Activated CD8-positive, alpha-beta memory T cell treated with anti-CD3 and anti-CD28 coated beads for 24 hours (primary cell): ENCODE measurements at regions not wholly inside any gene's neighbourhood (a gene's known extent, or its start where the extent isn't known, plus 50 kb on each side); places are given as distances from the start of the nearest gene placed in this dataset.

Experiments used
- DNase-seq: peaks from one replicate; pipeline ENCODE4 v3.0.0-alpha.2; 2020

DNA sequence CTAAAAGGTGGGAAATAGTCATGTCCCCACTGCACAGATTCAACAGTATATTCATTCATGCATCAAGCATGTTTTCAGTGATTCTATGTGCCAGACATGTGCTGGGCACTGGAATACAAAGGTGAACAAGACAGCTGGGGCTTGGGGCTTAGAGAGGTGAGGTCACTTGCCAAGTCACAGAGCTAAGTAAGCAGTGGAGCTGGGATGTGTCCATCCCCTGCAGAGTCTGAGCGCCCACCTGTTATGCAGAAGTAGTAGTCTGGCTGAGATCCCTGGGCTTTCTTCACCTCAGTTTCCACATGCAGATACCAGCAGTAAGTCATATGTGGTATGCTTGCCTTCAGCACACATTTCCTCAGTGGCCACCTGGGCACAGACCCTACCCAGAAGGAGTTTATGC lies 263.8 kb downstream of the DHX35 start:
- DNase-seq, result no peak

DNA sequence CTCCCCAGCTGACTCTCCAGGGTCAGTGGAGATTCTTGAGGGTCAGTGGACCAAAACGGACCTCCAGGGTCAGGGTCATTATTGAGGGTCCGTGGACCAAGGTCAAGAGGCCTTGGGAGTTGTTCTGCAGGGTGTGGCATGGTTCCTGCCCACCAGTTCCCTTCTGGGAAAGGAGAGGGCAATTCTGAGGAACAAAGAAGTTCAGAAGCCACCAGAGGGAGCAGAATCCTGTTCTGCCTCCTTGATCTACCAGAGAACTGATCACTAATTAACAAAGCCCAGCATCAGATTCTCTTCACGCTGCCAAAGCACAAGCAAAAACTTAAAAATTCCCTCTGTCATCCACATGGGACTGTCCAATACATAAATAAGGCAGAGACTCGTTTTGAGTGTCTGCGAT lies 263.4 kb downstream of the DHX35 start:
- no peak for DNase-seq

DNA sequence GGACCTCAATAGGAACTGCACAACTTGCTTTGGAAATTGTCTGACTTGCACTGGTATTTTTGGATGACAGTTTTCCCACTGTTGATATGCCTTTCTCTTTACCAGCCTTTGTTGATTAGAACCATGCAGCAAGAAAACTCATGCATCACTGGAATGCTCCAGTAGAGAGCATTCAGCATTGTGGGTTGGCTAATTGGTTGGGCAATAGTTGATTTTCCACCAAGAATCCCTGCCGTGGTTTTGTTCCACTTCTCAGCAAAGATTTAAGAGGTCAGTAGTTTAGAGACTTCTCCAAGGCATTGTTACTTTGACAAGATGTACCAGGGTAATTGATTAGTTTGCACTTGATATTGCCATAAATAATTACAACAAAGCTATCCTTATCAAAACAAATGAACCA lies 260.0 kb downstream of the DHX35 start:
- no peak for DNase-seq

- DNase-seq, result no peak
Observed at GRCh38 chr20:39216195-39216594, 254.1 kb downstream of the DHX35 start.

- no peak for DNase-seq
Observed at GRCh38 chr20:39214828-39215227, 252.7 kb downstream of the DHX35 start.

DNA sequence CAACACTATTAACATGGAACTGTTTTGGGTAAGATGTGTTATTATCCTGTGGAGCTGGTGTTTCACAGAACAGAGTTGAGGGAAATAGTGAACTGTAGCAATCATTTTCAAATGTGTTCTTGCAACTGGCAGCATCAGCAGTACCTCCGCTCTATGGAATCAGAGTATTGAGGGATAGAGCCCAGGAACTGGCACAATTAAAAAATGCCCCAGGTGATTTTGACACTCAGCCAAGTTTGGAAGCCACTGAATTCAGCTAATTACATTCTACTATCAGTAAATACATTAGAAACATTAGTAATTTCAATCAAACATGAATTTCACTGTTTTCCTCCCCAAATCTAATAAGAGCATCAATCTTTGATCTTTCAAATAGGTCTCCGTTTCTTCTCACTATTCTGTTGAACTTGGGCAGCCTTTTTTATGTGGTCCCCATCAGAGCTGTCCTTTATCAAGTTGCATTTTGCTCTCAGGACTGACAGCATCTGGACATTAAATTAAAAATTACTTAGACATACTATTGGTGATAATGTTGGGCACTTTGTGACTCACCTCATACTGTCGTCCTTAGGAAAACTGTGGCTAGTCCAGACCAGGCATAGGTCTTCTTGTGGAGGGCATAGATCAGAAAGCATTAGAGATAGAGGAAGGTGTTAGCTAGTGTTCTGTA lies 251.5 kb downstream of the DHX35 start:
- no peak for DNase-seq

GRCh38 chr20:39211060-39211748 lies 249.1 kb downstream of the DHX35 start:
- DNase-seq, result no peak

DNA sequence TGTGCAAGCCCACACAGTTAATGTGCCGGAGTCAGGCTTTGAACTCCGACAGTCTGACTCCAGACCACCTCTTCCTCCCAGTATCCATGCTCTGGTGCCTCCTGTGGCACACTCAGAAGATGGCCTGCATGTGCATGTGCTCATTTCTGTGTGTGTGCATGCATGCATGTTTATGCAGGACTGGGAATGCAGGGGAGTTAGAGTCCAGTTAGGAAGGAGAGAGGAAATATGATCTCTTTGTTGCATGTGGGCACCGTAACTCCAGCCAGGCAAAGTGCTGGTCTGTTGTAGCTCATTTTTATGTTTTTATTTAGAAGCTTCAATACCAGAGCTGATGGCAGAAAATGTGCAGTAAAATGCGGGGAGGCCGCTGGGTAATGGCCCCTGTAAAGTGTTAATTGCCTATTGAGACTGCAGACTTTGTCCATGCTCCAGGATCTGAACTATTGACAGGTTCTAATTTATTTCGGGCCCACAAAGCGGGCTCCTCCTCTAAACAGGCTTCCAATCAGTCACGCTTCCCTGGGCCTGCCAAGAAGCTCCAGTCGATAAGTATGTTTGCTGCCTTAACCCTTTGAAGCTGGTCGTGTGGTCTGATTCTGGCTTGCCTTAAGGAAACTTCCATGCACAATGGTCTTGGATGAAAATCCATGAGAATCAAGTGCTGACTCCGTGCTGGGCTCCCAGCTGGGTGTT lies 248.3 kb downstream of the DHX35 start:
- no peak for DNase-seq

DNA sequence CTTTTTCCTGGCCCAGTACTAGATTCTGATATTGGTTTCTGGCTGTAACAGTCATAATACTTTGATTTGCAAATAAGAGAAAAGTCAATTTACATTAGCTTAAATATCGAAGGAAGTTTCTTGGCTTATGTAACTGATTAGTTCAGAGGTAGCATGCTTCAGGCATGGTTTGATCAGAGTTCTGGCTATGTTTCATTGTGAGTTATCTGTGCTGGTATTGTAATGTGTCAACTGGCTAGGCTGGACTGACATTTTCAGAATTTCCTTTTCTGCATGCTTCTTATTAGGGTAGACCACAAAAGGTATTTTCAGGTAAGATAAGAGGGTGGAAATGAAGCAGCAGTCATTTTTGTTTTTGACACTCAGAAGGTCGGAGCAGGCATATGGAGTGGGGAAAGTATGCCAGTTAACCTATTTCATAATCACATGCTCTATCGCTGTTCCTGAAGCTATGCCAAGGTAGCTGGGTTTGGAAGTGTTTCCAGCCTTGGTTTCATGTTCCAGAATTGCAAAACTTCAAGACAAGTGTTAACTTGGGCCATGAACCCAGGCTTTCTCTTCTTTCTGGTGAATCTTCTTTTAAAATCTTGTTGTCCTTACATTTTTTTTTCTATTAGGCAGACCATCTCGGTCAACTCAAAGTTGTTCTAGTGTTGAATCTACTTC lies 244.9 kb downstream of the DHX35 start:
- no peak for DNase-seq

DNA sequence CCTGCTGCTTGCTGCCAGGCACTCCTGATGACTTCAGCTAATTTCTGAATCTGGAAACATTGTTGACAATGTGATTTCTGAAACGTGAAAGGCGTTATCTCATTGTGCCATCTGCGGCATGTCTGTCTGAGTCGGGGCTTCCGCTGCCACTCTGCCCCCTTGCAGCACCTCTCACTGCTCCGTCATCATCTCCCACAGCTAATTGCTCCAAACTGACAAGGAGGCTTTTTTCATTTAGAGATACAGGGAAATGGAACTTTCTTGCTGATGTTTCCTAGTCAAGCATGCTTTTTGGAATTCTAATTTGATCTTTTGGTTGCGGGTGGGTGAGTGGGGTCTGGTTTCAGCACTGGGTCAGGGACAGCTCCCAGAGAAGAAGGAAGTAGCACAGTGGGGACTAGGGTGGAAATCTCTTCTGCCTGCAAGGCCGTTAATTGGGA lies 233.5 kb downstream of the DHX35 start:
- no peak for DNase-seq

GRCh38 chr20:39190666-39191570 lies 228.8 kb downstream of the DHX35 start:
- no peak for DNase-seq

DNA sequence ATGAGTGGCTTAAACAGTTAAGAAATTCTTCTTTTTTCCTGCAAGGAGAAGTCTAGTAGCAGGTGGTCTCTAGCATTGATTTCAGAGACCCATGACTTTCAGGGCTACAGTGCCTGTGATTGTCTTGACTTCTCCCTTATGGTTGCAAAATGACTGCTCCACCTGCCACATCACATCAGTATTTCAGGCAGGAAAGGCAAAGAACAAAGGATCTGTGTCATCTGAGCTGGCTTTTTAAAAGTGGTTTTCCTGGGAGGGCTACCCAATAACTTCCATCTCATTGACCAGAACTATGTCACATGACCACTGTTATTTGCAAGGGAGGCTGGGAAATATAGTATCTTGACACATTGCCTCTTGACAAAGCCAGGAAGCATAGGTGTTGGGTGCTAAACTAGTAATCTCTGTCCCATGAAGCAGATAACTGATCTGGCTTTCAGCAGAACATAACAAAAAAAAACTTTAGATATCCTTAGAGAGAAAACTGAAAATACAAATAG lies 226.2 kb downstream of the DHX35 start:
- no peak for DNase-seq

GRCh38 chr20:39181490-39181889 lies 219.3 kb downstream of the DHX35 start:
- no peak for DNase-seq

DNA sequence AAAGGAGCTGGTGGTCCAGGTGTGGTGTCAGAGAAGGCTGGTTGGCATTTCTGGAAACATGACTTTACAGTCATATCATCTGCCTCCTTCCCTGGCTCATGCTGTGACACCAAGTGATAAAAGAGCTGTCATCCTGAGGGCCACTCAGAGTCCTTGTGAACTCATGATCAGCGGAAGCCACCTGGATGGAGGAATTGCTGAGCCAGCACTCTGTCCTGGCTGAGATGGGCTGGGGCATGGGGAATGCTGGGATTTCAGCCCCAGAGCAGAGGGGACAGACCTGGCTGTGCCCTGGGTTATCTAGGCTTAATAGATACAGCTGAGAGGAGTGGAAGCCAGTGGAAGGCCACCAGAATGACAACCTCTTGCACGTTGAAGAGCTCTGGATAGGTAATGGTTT lies 214.3 kb downstream of the DHX35 start:
- DNase-seq, result no peak

GRCh38 chr20:39170896-39171463 lies 208.8 kb downstream of the DHX35 start:
- no peak for DNase-seq

DNA sequence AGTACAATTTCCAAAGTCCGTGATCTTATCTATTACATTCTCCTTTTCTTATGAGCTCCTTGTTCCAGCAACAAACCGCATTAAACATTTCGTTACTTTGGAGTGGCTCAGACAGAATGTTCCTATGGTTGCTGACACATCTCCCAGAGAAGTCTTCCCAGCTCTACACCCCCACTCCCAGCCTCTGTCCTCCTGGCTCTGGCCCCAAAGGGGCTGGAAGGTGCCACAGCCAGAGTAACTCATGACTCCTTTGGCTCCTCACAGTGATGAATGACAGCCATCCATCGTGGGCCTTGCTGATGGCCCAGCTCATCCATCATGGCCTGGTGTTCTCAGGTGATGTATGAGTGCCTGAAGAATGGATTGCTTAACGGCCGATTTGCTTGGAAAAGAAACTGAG lies 203.0 kb downstream of the DHX35 start:
- no peak for DNase-seq

- no peak for DNase-seq
Observed at GRCh38 chr20:39164642-39165041, 202.5 kb downstream of the DHX35 start.

- no peak for DNase-seq
Observed at GRCh38 chr20:39163993-39164392, 201.8 kb downstream of the DHX35 start.

- no peak for DNase-seq
Observed at GRCh38 chr20:39161900-39162299, 199.8 kb downstream of the DHX35 start.

GRCh38 chr20:39155971-39156370 lies 193.8 kb downstream of the DHX35 start:
- no peak for DNase-seq

DNA sequence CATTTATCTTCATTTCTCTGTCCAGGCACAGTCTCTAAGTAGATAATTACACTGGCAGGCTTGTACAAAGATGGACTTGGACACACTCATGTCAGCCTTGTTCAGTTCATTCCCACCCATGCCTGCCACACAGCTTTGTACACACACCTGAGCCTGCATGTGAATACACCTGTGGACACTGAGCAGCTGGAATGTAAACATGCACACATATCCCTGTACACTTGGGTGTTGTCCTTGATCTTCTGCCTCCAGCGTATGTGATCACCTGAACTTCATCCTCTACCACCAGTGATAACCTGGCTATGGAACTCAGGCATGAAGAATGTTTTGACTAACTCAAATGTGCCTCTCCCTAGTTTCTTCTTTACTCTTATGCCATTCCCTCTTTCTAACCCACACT lies 190.6 kb downstream of the DHX35 start:
- no peak for DNase-seq

GRCh38 chr20:39152126-39152525 lies 190.0 kb downstream of the DHX35 start:
- no peak for DNase-seq
